ENCODE measurements at regions not wholly inside any gene's neighbourhood (a gene's known extent, or its start where the extent isn't known, plus 50 kb on each side); places are given as distances from the start of the nearest gene placed in this dataset.
A peak's percentile ranks its signal among the peaks of the same experiment; 100 is the strongest.

- DNase-seq (ENCODE audit: low read depth in 2 of 2) = no peak
These were observed 58.9 kb downstream of the NUDT11 start for GRCh38 chrX:51437521-51437920.

- DNase-seq (ENCODE audit: low read depth in 2 of 2) = no peak
These were observed 61.3 kb downstream of the NUDT11 start for GRCh38 chrX:51435101-51435500.

GRCh38 chrX:51421972-51422597 lies 74.3 kb downstream of the NUDT11 start:
- no peak for DNase-seq (ENCODE audit: low read depth in 2 of 2)

GRCh38 chrX:51420610-51421009 lies 75.8 kb downstream of the NUDT11 start:
- no peak for DNase-seq (ENCODE audit: low read depth in 2 of 2)

GRCh38 chrX:51408462-51408861 lies 75.8 kb downstream of the NUDT10 start:
- no peak for DNase-seq (ENCODE audit: low read depth in 2 of 2)

GRCh38 chrX:51407520-51408409 lies 75.1 kb downstream of the NUDT10 start:
- DNase-seq (ENCODE audit: low read depth in 2 of 2) = no peak

GRCh38 chrX:51406688-51407519 lies 74.3 kb downstream of the NUDT10 start:
- DNase-seq (ENCODE audit: low read depth in 2 of 2) = no peak

GRCh38 chrX:51404445-51404844 lies 71.8 kb downstream of the NUDT10 start:
- no peak for DNase-seq (ENCODE audit: low read depth in 2 of 2)

GRCh38 chrX:51395810-51396728 lies 63.4 kb downstream of the NUDT10 start:
- peak; percentile 10 to 21 for DNase-seq (ENCODE audit: low read depth in 2 of 2)

GRCh38 chrX:51395480-51395809 lies 62.8 kb downstream of the NUDT10 start:
- no peak for DNase-seq (ENCODE audit: low read depth in 2 of 2)

All from stimulated activated CD8-positive, alpha-beta memory T cell treated with anti-CD3 and anti-CD28 coated beads, Interleukin-15, amount 100 ng/mL, for 4 hours (primary cell).